Upper lobe of left lung (tissue), 6 donors: ENCODE measurements at regions not wholly inside any gene's neighbourhood (a gene's known extent, or its start where the extent isn't known, plus 50 kb on each side); places are given as distances from the start of the nearest gene placed in this dataset.

Experiments
- ATAC-seq, 2 donors: fragments of 200-7000 bp; cut with Tn5 transposase; one replicate each; pipeline ENCODE4 v1.9.1; 2022; ENCODE audit warnings: mild to moderate bottlenecking in 2 of 2, moderate library complexity in 2 of 2; ENCODE audit not compliant: low FRiP score in 2 of 2
- DNase-seq, 2 donors: peaks; one replicate each; pipeline ENCODE4 v3.0.0-alpha.2; 2019 to 2020
- H3K27ac ChIP-seq, 4 donors: fragments of 200-600 bp; sonication (generic); one replicate each; pipeline ENCODE4 v1.5.1; 2016 to 2019
- H3K27me3 ChIP-seq, 4 donors: fragments of 200-600 bp; sonication (generic); one replicate each; pipeline ENCODE4 v1.5.1; 2017 to 2019
- H3K36me3 ChIP-seq, 4 donors: fragments of 200-600 bp; sonication (generic); one replicate each; pipeline ENCODE4 v1.5.1; 2016 to 2019
- H3K4me1 ChIP-seq, 4 donors: fragments of 200-600 bp; sonication (generic); one replicate each; pipeline ENCODE4 v1.5.1; 2018 to 2019
- H3K4me3 ChIP-seq, 4 donors: fragments of 200-600 bp; sonication (generic); one replicate each; pipeline ENCODE4 v1.5.1; 2017 to 2019; ENCODE audit warnings: mild to moderate bottlenecking in 2 of 4, moderate library complexity in 1 of 4
- H3K9me3 ChIP-seq, 4 donors: fragments of 200-600 bp; sonication (generic); one replicate each; pipeline ENCODE4 v1.5.1; 2018 to 2019
- EP300 ChIP-seq, 4 donors: sonication (generic); formaldehyde crosslinking; IDR thresholded peaks; one replicate each; pipeline ENCODE4 v1.5.1; 2017; ENCODE audit warnings: antibody characterized with exemption in 4 of 4, control low read depth in 2 of 4
- POLR2A ChIP-seq, 4 donors: fragments of 450-650 bp; IDR thresholded peaks; one replicate each; pipeline ENCODE4 v1.5.1; 2016 to 2017; ENCODE audit warnings: antibody characterized with exemption in 4 of 4, mild to moderate bottlenecking in 2 of 4
- POLR2AphosphoS5 ChIP-seq, 2 donors: sonication (generic); formaldehyde crosslinking; IDR thresholded peaks; one replicate each; pipeline ENCODE4 v1.5.1; 2017; ENCODE audit warnings: antibody characterized with exemption in 2 of 2
- WGBS, 2 donors: methylation state at CpG; one replicate each; pipeline ENCODE4 v1.1.5; 2017 to 2018; 5-methylcytosine and 5-hydroxymethylcytosine counted together
- TF ChIP-seq, protein P1 (sequence below), 6 experiments: fragments of 450-650 bp in 4 of 6; fragments of 200-600 bp in 2 of 6; sonication (generic) in 2 of 6; IDR thresholded peaks; one replicate each; pipeline ENCODE4 v1.5.1; 2016 to 2019; ENCODE audit warnings: antibody characterized with exemption in 6 of 6
- donor health status: DM: no; HTN: no; CAD: no; lungs with moderate emphysema.
- donor health status: DM: no; HTN: yes; CAD: no; lungs with severe emphysema.

GRCh38 chr5:164153469-164154172 lies 648.2 kb downstream of the MAT2B start:
- TF ChIP-seq, protein P1, sequence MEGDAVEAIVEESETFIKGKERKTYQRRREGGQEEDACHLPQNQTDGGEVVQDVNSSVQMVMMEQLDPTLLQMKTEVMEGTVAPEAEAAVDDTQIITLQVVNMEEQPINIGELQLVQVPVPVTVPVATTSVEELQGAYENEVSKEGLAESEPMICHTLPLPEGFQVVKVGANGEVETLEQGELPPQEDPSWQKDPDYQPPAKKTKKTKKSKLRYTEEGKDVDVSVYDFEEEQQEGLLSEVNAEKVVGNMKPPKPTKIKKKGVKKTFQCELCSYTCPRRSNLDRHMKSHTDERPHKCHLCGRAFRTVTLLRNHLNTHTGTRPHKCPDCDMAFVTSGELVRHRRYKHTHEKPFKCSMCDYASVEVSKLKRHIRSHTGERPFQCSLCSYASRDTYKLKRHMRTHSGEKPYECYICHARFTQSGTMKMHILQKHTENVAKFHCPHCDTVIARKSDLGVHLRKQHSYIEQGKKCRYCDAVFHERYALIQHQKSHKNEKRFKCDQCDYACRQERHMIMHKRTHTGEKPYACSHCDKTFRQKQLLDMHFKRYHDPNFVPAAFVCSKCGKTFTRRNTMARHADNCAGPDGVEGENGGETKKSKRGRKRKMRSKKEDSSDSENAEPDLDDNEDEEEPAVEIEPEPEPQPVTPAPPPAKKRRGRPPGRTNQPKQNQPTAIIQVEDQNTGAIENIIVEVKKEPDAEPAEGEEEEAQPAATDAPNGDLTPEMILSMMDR (IDR thresholded peaks at IDR 0.05), result no peak
- no peak for TF ChIP-seq POLR2AphosphoS5 (IDR thresholded peaks at IDR 0.05)
- no peak for TF ChIP-seq EP300 (IDR thresholded peaks at IDR 0.05)
- TF ChIP-seq POLR2A (IDR thresholded peaks at IDR 0.05), result no peak
- ATAC-seq, result no peak

DNA sequence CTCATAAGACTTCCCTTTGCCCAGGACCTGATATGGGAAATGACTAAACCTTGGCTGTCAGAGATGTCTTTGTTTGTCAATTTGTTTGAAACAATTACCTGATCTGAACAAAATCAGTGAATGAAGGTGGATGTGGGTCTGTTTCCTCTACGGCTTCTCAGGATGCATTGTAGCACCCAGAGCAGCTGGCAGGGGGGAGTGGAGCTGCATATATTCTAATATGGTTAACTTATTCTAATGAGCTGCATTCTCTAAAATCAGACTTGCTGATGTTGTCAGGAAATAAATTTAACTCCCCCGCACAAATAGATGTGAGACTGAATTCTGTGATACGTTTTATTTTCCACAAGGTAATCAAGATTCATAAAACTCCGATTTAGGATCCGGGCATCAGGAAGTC lies 665.4 kb downstream of the MAT2B start:
- Histone ChIP-seq H3K36me3 (no peaks in the 10 kb centered on the region), H3K9me3 (no peaks in the 10 kb centered on the region), H3K4me3 (no peak overlapping the region), H3K27ac (no peak overlapping the region), H3K4me1 (no peaks in the 10 kb centered on the region), H3K27me3 (no peaks in the 10 kb centered on the region)
- DNase-seq (no peak), ATAC-seq (no peak)
- TF ChIP-seq EP300 (IDR thresholded peaks at IDR 0.05) (no peak), POLR2A (IDR thresholded peaks at IDR 0.05) (no peak)
- TF ChIP-seq, protein P1 (IDR thresholded peaks at IDR 0.05), result no peak
- WGBS, 2 donors, result 89 to 92% methylated on average over 5 of the region's 5 CpGs

More at GRCh38 chr5:164153469-164154172, 648.2 kb downstream of the MAT2B start:
- Histone ChIP-seq H3K36me3 (no peaks in the 10 kb centered on the region), H3K27ac (no peak overlapping the region), H3K4me1 (no peaks in the 10 kb centered on the region), H3K4me3 (no peak overlapping the region), H3K27me3 (no peaks in the 10 kb centered on the region), H3K9me3 (no peaks in the 10 kb centered on the region)
- no peak for DNase-seq
- 45 to 49% methylated on average over 4 of the region's 4 CpGs for WGBS, 2 donors

DNA sequence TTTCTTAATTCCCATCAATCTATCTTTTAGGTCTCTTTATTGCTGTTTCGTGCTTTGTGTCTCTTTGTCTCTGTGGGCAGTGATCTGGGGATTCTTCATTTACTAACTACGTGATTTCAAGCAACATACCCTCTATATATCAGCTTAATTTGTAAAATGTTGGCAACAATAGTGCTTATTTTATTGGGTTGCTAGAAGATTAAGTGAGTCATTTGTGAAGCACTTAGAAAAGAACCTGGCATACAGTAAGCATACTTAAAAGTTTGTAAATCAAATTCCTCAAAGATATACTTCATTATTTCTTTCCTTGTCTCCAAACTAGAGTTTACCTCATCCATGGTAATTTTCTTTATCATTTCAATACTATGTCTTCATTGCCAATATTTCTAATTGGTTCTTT lies 669.7 kb downstream of the MAT2B start:
- no peak for ATAC-seq
- no peaks in the 10 kb centered on the region for H3K36me3 ChIP-seq
- no peak overlapping the region for H3K27ac ChIP-seq
- TF ChIP-seq POLR2AphosphoS5 (IDR thresholded peaks at IDR 0.05) (no peak), POLR2A (IDR thresholded peaks at IDR 0.05) (no peak), EP300 (IDR thresholded peaks at IDR 0.05) (no peak)
- TF ChIP-seq, protein P1 (IDR thresholded peaks at IDR 0.05), result no peak
- DNase-seq, result no peak
- no peak overlapping the region for H3K4me3 ChIP-seq
- no peaks in the 10 kb centered on the region for H3K4me1 ChIP-seq
- no peaks in the 10 kb centered on the region for H3K9me3 ChIP-seq
- WGBS, 2 donors, result 63 to 79% methylated on average over 2 of the region's 2 CpGs
- H3K27me3 ChIP-seq, result no peaks in the 10 kb centered on the region

- no peak overlapping the region for H3K4me3 ChIP-seq
- H3K36me3 ChIP-seq, result no peaks in the 10 kb centered on the region
- DNase-seq (no peak), ATAC-seq (no peak)
- no peaks in the 10 kb centered on the region for H3K9me3 ChIP-seq
- H3K4me1 ChIP-seq, result no peaks in the 10 kb centered on the region
- TF ChIP-seq POLR2A (IDR thresholded peaks at IDR 0.05) (no peak), EP300 (IDR thresholded peaks at IDR 0.05) (no peak), POLR2AphosphoS5 (IDR thresholded peaks at IDR 0.05) (no peak)
- TF ChIP-seq, protein P1 (IDR thresholded peaks at IDR 0.05), result no peak
- no peak overlapping the region for H3K27ac ChIP-seq
- no peaks in the 10 kb centered on the region for H3K27me3 ChIP-seq
- WGBS, 2 donors, result 65 to 83% methylated on average over 2 of the region's 2 CpGs
Measured at GRCh38 chr5:164179406-164179805, 674.0 kb downstream of the MAT2B start.

- no peaks in the 10 kb centered on the region for H3K4me1 ChIP-seq
- H3K27ac ChIP-seq, result no peak overlapping the region
- H3K36me3 ChIP-seq, result no peaks in the 10 kb centered on the region
- no peaks in the 10 kb centered on the region for H3K27me3 ChIP-seq
- H3K9me3 ChIP-seq, result no peaks in the 10 kb centered on the region
- WGBS, 2 donors, result 86 to 88% methylated on average over 1 of the region's 1 CpG
- no peak for TF ChIP-seq POLR2AphosphoS5 (IDR thresholded peaks at IDR 0.05)
- TF ChIP-seq, protein P1 (IDR thresholded peaks at IDR 0.05), result no peak
- TF ChIP-seq EP300 (IDR thresholded peaks at IDR 0.05), result no peak
- no peak overlapping the region for H3K4me3 ChIP-seq
- DNase-seq (no peak), ATAC-seq (no peak)
Measured at GRCh38 chr5:164181604-164182003, 676.2 kb downstream of the MAT2B start.
